Fibroblast of gingiva (primary cell): ENCODE measurements at regions not wholly inside any gene's neighbourhood (a gene's known extent, or its start where the extent isn't known, plus 50 kb on each side); places are given as distances from the start of the nearest gene placed in this dataset.

Experiments
- DNase-seq: peaks from one replicate; pipeline ENCODE4 v3.0.0-alpha.2; 2011; ENCODE audit warnings: low read depth

DNA sequence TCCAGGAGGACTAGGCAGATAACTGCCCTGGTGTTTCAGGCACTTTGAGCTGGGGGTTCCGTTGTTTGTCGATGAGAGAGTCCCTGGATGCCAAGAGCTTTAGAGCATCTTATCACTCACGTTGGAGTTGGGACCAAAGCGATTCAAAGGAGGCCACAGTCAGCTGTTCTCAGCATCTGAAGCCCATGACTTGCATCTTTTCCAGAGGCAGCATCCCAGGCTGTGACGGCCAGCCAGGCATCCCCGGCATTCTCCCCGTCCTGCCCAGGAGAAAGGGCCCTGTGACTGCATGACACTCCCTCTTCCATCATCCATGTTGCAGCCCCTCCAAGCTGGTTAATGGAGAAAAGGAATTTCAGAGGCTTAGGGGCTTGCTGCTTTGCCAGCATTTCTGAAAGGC lies 520.3 kb downstream of the CDH26 start:
- DNase-seq: no peak

DNA sequence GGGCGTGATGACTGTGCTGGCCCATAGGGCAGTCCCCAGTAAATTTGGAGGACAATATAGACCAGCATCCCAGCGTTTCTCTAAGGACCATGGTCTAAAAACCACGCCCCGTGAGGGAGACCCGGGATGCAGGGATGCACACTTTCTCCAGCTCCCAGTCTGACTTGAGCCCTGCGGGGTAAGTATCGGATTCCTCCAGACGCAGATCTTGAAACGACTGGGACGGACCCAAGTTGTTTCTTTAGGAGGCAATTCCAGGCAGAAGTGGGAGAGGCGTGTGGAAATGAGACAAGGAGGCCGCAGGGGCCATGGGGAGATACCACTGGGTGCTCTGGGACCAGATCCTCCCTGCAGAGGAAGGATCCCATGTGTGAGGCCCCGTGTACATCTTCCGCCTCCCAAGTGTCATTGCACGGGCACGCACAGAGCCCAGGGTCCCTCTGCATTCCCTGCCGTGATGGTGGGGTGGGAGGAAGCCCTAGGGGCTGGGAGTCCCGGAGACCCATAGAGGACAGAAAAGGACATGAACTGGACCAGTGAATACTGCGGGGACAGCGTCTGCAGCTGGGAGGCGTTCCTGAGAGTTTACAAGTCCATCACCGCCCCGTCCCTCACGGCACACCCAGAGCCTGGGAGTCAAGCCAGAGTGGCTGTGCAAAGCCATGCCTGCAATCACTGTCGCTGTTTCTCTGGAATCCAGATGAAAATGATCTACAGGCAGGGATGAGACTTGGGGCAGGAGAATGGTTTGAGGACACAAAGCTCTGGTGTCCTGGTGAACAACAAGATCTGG lies 522.9 kb downstream of the CDH26 start:
- peak; percentile 13 for DNase-seq

DNA sequence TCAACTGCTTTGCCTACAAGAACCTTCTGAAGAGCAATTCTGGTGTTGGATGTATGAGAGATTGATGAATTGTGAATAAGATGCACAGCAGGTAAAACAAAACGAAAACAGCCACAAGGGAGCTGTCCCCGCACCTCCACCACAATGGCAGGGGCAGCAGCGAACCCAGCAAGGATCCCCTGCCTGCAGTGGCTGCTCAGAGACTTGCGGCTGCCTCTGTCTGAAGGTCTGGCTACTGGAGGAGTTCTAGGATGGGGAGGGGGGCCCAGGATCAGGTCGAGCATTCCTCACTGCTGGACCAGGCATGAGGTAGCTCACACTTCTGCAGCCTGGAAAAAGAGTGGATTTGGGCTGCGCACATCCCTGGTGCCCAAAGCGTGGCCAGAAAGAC lies 523.5 kb downstream of the CDH26 start:
- no peak for DNase-seq

DNA sequence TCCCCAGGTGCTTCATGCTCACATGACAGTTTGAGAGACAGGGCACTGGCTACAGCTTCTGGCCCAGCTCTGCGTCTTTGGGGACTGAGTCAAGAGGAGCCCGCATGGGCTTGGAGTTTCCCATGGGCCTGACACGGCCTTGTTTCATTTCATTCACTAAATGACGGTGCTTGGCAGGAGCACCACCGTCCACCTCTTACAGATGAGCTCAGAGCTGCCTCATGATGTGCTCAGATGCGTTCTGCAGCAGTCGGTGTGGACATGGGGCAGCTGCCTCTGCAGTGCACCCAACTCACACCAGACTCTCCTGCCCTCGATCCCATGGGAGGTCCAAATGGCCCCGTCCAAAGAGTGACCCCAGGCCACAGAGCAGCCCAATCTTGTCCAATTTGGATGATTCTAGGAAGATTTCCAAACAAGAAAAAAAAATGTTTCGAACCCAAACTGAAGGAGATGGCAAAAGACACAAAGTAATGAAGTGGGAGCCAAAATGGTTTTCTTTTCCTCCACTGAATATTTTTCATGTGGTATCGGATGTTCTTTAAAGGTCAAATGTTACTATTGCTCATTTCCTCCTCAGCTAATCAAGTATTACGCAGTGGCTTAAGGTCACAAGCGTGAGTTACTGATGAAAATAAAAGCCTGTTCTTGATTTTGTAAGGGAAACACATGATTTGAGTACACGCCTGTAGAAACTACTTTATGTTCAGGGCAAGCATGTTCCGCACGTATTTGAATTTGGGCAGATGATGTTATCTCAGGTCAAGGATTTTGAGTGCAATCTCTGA lies 524.2 kb downstream of the CDH26 start:
- peak; percentile 61 for DNase-seq

DNA sequence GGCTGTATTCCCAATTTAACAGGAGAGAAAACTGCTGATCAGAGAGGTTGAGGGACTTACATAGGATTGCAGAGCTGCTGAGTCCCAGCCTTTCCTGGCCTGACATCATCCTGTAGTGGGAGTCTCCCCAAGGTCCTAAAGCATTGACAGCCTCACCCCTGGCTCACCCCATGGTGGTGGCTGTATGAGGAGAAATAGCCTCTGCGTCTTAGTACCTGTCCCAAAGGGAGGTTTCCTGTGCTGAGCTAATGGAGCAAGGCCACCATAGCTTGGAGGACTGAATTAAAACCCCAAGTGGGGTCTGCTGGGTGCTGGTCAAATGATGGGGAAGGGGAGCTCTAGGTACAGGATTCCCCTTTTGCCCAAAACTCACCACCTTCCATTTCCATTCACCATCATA lies 525.1 kb downstream of the CDH26 start:
- DNase-seq: no peak

DNA sequence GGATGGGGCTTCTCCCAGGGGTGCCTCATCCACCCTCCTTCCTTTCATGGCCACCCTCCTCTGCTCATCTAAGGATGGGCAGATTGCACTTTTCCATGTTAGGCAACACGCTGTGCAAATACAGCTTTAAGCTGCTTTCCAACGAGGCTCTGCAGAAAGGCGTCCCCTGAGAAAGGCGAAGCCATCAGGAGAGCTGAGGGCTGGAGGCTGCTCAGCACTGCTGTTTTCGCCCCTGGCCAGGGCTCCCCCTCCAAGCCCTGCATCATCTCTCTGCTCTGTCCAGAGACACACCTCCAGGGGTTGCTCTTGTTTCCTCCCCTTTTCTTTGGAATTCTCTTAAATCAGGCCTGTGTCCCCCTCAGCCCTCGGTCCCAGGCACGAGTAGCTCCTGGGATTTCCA lies 526.1 kb downstream of the CDH26 start:
- no peak for DNase-seq

DNA sequence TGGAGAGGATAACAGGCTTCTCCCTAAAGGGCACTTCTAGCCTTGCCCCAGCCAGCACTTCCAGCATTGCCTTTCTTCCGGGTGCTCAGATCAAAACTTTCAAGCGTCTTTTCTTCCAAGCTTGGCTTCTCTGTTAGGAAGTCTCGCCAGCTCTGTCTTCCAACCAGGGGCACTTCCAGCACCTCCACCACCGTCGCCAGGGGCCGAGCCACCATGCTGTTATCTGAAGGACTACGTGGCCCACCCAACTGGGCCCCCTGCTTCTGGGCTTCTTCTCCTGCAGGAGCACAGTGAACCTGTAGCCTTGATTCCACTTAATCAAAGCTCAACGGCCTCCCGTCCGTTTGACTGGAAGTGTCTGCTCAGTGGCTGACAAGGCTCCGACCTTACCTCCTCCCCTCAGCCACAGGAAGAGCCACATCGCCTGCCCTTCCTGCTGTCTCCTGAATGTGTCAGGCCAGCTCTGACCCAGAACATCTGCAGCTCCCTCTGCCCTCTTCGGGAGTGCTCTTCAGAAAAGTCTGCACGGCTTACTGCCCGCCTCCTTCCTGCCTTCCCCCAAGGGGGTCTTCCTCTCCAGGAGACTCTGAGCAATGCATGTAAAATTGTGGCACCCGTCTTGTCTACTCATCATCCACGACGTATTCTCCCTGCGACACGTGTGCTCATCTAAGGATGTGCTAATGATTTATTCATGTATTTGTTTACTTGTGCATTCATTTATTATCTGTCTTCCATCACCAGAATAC lies 527.0 kb downstream of the CDH26 start:
- no peak for DNase-seq

DNA sequence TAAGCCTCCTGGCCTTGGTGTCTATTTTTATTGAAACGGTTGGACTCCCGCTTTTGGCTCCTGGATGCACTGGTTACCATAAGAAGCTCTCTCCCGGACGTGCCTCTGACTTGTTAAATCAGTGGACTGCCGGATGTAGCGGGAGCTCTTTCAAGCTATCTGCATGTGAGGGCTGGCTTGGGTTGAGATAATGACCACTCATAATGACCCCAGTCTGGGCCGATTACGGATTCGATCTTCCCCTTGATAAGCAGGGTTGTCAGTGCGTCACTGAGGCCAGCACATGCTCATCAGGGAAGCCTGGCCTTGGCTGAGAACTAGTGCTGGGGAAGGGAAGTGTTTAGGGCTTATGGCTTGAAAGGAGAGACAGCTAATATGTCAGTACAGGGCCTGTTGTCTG lies 528.1 kb downstream of the CDH26 start:
- DNase-seq: no peak

DNA sequence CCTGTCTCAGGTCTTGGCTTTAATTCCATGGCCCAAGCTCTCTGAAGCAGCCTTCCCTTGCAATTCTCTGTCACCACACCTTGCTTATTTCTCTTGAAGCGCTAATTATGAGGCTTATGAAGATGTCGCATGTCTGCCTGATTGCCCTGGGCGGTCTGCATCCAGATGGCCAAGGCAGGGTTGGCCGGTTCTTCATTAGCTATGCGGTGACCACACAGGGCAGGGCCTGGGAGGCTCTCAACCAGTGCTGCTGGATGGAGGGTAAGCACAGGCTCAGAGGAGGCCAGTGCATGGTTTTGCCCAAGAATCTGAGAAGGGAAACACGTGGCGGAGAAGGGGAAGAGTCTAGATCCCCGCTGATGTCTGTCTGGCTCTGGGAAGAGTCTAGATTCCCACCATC lies 528.7 kb downstream of the CDH26 start:
- DNase-seq: no peak

DNA sequence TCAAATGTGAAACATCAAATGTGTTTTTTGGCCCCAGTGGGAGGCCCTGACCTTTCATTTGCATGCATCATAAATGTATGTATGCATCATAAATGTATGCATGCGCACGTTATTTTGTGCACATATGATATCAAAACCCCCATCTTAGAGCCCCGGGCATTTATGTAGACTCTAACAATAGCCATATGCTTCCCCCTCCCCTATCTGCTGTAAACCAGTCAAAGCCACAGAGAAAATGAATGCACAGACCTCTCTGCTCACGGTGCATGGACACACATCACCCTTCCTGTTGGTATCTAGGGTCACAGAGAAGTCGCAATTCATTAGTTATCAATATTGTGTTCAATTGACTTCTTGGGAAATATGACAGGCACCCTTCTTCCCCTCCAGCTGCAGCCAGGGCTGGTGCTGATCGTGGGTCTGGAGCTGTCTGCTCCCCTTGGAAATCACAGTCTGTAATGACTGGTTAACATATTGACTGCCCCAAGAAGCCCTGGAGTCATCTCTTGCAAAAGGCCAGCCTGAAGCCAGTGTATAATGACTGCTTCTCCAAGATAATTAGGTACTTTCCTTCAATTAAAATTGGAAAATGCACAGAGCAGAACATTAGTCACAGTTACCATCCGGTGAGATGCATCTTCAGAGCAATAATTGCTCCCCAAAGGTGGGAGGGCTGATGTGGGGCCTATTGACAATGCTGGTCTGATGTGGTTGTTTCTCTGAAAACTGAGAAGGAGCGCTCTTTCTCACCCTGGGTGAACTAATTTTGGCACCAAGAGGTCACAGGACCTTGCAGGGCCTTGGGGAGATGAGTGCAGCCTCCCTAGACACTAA lies 532.2 kb downstream of the CDH26 start:
- no peak for DNase-seq

DNA sequence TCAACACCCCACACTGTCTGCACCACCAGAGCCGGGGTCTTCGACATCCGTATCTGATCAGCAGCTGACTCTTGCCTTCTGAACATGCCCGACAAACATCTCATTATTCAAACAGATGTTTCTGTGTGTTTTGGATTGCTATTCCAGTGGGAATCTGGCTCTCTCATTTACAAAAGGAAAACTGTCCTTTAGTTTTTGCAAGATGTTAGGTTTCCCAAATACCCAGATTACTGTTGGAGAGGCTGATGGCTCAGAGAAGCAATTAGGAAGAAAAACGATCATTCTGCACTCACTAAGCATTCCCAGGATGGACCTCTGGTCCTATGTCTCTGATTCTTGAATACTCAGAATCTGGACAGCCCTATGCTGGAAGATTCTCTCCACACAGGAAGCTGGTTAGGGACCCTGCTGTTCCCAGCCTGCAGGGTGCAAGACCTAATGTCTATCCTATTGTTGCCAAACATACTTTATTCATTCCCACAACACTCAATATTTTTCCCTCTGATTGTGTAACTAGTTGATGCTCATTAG lies 532.9 kb downstream of the CDH26 start:
- peak; percentile 10 for DNase-seq

DNA sequence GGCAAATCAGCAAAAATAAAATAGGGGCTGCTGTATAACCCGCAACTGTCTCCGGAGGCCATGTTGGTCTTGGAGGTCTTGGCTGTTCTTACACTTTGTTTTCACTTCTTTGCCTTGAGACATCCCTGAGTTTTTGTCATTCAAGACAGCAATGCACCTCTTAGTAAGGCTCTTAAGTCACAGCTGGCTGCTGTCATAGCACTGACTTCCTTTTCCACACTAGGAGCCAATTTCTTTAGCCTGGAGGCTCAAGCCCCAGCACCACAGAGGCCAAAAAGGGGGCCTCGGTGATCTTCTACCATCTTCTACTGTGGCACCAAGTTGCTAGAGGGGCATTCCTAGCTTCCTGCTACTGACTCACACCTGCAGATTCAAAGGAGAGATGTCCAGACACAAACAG lies 536.3 kb downstream of the CDH26 start:
- DNase-seq: no peak

DNA sequence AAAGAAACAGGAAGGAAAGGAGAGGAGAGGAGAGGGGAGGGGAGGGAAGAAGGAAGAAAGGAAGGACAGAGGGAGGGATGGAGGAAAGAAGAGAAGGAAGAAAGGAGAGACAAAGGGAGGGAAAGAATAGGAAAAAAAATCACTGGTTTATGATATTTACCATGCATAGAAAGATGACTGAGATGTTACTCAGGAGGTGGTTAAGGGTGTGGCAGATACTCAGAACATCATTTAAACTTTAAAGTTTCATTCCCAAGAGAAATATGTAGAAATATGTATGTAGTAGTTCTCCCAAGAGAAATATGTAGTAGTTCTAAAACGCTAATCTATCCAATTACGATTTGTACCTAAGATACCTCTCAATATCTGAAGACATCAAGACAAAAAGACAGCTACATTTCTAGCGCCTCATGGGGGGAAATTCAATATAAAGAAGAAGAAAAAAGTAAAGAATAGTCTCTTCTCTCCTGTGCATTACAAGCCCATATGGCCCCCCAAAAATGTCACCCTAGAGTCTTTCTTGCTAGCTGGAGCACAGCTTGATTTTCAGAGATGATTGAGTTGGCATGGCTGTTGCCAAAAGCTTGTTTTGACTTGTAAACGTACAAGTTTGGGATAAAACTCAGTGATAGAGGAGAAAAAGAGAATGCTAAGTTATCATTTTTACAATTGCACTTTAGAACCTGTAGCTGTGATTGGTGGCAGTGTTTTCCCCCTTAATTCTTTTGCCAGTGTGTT lies 539.2 kb downstream of the CDH26 start:
- no peak for DNase-seq

DNA sequence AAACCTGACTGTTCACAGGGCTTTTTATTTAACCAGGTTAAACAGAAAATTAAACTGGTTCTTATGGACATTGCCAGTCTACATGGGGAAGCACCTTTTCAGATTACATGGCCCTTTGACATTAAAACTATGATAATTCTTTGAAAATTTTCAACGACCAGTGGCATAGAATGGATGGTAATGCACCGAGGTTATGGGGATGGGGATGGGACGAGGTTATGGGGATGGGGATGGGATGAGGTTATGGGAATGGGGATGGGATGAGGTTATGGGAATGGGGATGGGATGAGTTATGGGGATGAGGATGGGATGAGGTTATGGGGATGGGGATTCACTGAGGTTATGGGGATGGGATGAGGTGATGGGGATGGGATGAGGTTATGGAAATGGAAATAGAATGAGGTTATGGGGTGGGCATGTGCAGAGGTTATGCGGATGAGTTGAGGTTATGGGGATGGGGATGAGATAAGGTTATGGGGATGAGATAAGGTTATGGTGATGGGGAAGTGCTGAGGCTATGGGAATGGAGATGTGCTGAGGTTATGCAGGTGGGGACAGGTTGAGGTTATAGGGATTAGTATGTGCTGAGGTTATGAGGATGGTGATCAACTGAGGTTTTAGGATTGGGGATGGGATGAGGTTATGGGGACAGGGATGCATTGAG lies 541.9 kb downstream of the CDH26 start:
- no peak for DNase-seq

DNA sequence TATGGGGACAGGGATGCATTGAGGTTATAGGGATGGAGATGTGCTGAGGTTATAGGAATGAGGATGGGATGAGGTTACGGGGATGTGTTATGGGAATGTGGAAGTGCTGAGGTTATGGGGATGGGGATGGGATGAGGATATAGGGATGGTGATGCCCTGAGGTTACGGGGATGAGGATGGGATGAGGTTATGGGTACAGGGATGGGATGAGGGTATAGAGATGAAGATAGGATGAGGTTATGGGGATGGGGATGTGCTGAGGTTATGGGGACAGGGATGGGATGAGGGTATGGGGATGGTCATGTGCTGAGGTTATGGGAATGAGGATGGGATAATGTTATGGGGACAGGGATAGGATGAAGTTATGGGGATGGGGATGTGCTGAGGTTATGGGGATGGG lies 542.8 kb downstream of the CDH26 start:
- no peak for DNase-seq

DNA sequence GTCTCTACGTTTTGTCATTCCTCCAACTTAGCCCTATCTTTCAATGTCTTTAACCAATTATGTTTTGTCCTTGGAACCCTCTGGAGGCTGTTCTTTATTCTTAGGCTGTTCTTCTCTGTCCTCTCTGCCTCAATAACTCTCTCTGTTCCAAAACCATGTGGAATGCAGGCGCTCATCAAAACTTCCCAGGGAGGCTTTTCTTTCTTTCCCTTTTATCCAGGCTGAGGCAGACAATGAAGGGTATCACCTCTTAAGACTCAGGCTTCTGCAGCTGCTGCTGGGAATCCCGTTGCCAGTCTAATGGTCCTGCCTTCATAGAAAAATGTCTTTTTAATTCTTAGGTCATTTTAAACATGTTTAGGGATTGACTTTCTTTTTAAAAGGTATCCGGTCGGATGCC lies 544.7 kb downstream of the CDH26 start:
- no peak for DNase-seq

DNA sequence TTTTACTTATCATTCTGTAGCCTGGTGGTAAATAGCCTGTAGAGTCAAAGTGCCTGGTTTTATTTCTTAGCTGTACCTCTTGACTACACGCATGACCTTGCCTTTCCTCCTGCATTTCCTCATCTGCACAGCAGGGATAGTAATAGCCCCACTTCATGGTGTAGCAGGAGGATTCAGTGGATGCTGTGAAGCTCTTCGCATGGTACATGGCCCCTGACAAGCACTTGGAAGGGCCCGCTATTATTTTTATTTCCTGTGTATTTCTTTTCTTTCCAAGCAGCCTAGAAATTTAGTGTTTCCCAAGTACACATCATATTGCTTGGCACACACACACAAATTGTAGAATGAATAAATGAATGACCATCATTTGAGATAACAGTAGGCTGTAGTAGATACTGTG lies 547.2 kb downstream of the CDH26 start:
- DNase-seq: no peak

DNA sequence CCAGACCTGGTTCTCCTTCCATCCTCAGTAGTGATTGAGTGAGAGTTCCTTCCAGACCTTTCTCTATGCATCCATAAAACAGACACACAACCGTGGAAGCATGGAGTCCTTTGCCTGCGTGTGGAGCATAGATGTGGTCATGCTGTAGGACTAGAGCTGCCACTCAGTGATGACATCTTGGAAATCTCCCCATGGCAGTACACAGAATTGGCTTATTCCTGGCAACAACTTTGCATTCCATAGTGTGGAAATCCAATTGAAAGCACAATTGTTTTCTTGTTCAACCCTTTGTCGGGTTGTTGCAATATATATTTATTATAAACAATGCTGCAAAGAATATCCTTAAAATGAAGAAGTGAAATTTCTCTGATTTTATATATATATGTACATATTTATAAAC lies 547.8 kb downstream of the CDH26 start:
- peak; percentile 5 for DNase-seq

DNA sequence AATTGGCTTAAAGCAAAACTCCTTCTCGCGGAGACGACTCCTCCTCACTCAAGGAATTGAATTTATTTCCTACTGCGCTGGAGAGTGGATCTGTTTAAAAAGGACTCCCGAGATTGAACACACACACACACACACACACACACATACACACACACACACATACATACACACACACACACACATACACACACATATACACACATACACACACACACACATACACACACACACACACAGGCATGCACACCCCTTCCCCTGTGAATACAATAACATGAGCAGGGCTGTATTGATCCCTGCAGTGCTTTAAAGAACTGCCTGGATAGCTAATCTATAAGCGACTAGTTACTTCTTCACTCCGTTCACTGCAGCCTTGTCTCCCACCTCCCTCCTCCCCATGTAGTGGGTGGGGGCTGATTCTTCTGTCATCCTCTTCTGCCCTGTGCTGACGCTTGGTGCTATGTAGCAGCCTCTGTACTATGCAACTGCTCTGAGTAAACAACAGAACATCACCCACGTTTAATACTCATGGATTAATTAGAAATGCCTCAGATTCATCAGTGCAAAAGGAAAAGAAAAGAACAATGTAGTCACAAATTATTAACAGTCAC lies 549.0 kb downstream of the CDH26 start:
- no peak for DNase-seq

DNA sequence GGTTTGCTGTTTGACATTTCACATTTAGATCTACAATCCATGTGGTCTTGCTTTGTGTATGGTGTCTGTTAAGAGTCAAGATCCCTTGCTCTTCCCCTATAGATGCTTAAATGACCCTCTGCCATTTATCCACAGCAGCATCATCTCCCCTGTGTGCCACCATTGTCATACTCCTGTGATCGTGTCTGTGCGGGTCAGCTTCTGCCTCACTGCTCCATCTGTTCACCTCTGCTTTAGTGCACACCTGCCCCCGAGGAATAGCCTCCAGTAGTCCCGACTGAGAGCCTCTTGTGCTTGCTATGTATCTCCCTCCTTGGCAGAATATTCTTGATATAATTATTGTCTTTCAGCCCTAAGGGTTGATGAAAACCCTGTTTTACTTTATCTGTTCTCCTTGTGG lies 551.2 kb downstream of the CDH26 start:
- no peak for DNase-seq
